ENCODE measurements at regions not wholly inside any gene's neighbourhood (a gene's known extent, or its start where the extent isn't known, plus 50 kb on each side); places are given as distances from the start of the nearest gene placed in this dataset.

- H3K4me3 ChIP-seq (ENCODE audit: low read depth, low read length) = no peak overlapping the region
- no peak for DNase-seq (ENCODE audit: low read depth)
- no peak for TF ChIP-seq CTCF (IDR thresholded peaks at IDR 0.05; ENCODE audit: insufficient read depth, low read depth, low read length)
These were observed 338.9 kb upstream of the TMCO5A start for GRCh38 chr15:37595426-37595970.

- no peak for DNase-seq (ENCODE audit: low read depth)
- TF ChIP-seq CTCF (IDR thresholded peaks at IDR 0.05; ENCODE audit: insufficient read depth, low read depth, low read length) = no peak
- H3K4me3 ChIP-seq (ENCODE audit: low read depth, low read length) = no peak overlapping the region
These were observed 335.3 kb upstream of the TMCO5A start for GRCh38 chr15:37599156-37599555.

GRCh38 chr15:37616215-37616614, 318.2 kb upstream of the TMCO5A start:
- no peak for TF ChIP-seq CTCF (IDR thresholded peaks at IDR 0.05; ENCODE audit: insufficient read depth, low read depth, low read length)
- H3K4me3 ChIP-seq (ENCODE audit: low read depth, low read length) = no peak overlapping the region
- DNase-seq (ENCODE audit: low read depth) = no peak

GRCh38 chr15:37618353-37618752, 316.1 kb upstream of the TMCO5A start:
- TF ChIP-seq CTCF (IDR thresholded peaks at IDR 0.05; ENCODE audit: insufficient read depth, low read depth, low read length) = no peak
- no peak for DNase-seq (ENCODE audit: low read depth)

GRCh38 chr15:37619358-37620042, 314.9 kb upstream of the TMCO5A start:
- DNase-seq (ENCODE audit: low read depth) = no peak
- H3K4me3 ChIP-seq (ENCODE audit: low read depth, low read length) = no peak overlapping the region
- no peak for TF ChIP-seq CTCF (IDR thresholded peaks at IDR 0.05; ENCODE audit: insufficient read depth, low read depth, low read length)

More at GRCh38 chr15:37618353-37618752, 316.1 kb upstream of the TMCO5A start:
- H3K4me3 ChIP-seq (ENCODE audit: low read depth, low read length) = no peak overlapping the region

GRCh38 chr15:37625576-37625975, 308.9 kb upstream of the TMCO5A start:
- no peak for DNase-seq (ENCODE audit: low read depth)
- no peak overlapping the region for H3K4me3 ChIP-seq (ENCODE audit: low read depth, low read length)
- no peak for TF ChIP-seq CTCF (IDR thresholded peaks at IDR 0.05; ENCODE audit: insufficient read depth, low read depth, low read length)

- no peak for DNase-seq (ENCODE audit: low read depth)
- no peak for TF ChIP-seq CTCF (IDR thresholded peaks at IDR 0.05; ENCODE audit: insufficient read depth, low read depth, low read length)
- no peak overlapping the region for H3K4me3 ChIP-seq (ENCODE audit: low read depth, low read length)
These were observed 305.9 kb upstream of the TMCO5A start for GRCh38 chr15:37628507-37628906.

All from fibroblast of villous mesenchyme (primary cell).